Right atrium auricular region (tissue), 2 donors: ENCODE measurements at regions not wholly inside any gene's neighbourhood (a gene's known extent, or its start where the extent isn't known, plus 50 kb on each side); places are given as distances from the start of the nearest gene placed in this dataset.

ENCODE experiments used
- DNase-seq: peaks from one replicate; pipeline ENCODE4 v3.0.0-alpha.2; 2019; ENCODE audit warnings: low spot score
- H3K27ac ChIP-seq, 2 donors: fragments of 200-600 bp; sonication (generic); 1 replicate in 1 of 2; 2 replicates in 1 of 2; pipeline ENCODE4 v1.5.1; 2016 to 2019
- H3K27me3 ChIP-seq, 2 donors: fragments of 200-600 bp; sonication (generic); one replicate each; pipeline versions ENCODE4 v1.5.1 to v1.6.0; 2017 to 2019
- H3K36me3 ChIP-seq: fragments of 200-600 bp; sonication (generic); one replicate; pipeline ENCODE4 v1.5.1; 2016
- H3K4me1 ChIP-seq, 2 donors: fragments of 200-600 bp; sonication (generic); one replicate each; pipeline versions ENCODE4 v1.5.1 to v1.6.0; 2017 to 2019
- H3K4me3 ChIP-seq, 2 donors: fragments of 200-600 bp; sonication (generic); 1 replicate in 1 of 2; 2 replicates in 1 of 2; pipeline ENCODE4 v1.5.1; 2017 to 2019; ENCODE audit warnings: mild to moderate bottlenecking in 1 of 2, moderate library complexity in 1 of 2
- H3K9me3 ChIP-seq, 2 donors: fragments of 200-600 bp; sonication (generic); one replicate each; pipeline ENCODE4 v1.5.1; 2019
- CTCF ChIP-seq, 2 donors: fragments of 200-600 bp; sonication (generic); IDR thresholded peaks; one replicate each; pipeline ENCODE4 v1.5.1; 2019; ENCODE audit warnings: antibody characterized with exemption in 2 of 2

DNA sequence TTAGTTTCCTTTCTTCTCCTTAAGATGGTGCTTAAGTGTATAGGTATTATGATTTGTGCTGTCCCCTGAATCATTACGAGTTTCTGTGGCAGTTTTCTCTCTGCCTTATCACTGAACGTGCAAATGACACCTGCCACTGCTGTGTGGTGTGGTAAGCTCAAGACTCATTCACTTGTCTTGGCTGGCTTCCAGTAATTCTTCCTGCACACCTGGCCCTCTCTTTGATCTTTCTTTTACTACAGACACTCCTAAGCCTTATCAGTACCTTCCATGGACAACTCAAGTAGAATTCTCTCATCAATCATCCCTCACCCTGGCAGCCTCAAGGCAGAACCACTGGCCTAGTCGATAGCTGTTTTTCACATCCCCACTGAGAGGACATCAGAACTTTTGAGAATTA is 82.6 kb upstream of the ADAMTS19 start:
- Histone ChIP-seq H3K36me3 (no peaks in the 10 kb centered on the region), H3K27ac (no peak overlapping the region), H3K4me1 (no peaks in the 10 kb centered on the region), H3K27me3 (no peaks in the 10 kb centered on the region), H3K9me3 (no peaks in the 10 kb centered on the region), H3K4me3 (no peak overlapping the region)
- no peak for DNase-seq
- TF ChIP-seq CTCF (IDR thresholded peaks at IDR 0.05) = no peak

DNA sequence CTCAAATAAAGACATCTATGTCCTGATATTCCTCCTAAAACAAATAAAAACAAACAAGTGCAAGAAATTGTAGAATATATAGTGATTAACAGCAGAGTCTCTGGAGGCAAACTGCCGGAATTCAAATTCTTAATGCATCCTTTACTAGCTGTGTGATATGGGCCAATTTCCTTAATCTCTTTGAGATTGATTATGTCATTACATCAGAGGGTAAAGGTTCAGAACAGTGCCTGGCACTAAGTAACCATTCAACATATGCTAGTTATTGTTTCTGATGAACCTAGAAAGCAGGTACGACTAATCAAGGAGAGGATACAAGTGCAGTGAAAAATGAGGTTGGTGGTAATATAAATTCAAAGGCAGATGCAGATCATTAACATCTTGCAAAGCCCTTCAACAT is 81.1 kb upstream of the ADAMTS19 start:
- Histone ChIP-seq H3K27ac (no peak overlapping the region), H3K4me3 (no peak overlapping the region), H3K36me3 (no peaks in the 10 kb centered on the region), H3K4me1 (no peaks in the 10 kb centered on the region), H3K27me3 (no peaks in the 10 kb centered on the region), H3K9me3 (no peaks in the 10 kb centered on the region)
- no peak for TF ChIP-seq CTCF (IDR thresholded peaks at IDR 0.05)
- DNase-seq = no peak

DNA sequence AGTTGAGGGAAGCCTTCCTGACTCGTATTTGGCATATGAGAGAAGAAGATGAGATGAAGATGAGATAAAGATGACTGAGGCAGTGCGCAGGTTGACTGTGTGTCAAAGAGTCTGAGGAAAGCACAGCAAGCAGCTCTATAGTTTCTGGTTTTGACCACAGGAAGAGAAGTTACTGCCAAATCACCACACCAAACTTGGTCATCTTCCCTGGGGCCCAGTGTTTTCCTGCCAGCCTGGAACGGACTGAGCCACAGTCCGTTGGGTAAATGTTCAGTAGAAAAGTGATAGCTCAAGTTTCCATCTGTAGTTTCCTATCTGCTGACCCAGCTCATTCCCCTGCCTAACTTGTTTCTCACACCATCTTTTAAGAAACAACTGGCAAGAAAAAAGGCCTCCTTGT is 80.7 kb upstream of the ADAMTS19 start:
- no peak for DNase-seq
- H3K4me3 ChIP-seq = no peak overlapping the region
- no peaks in the 10 kb centered on the region for H3K27me3 ChIP-seq
- no peaks in the 10 kb centered on the region for H3K9me3 ChIP-seq
- H3K4me1 ChIP-seq = no peaks in the 10 kb centered on the region
- H3K36me3 ChIP-seq = no peaks in the 10 kb centered on the region
- no peak overlapping the region for H3K27ac ChIP-seq
- no peak for TF ChIP-seq CTCF (IDR thresholded peaks at IDR 0.05)

DNA sequence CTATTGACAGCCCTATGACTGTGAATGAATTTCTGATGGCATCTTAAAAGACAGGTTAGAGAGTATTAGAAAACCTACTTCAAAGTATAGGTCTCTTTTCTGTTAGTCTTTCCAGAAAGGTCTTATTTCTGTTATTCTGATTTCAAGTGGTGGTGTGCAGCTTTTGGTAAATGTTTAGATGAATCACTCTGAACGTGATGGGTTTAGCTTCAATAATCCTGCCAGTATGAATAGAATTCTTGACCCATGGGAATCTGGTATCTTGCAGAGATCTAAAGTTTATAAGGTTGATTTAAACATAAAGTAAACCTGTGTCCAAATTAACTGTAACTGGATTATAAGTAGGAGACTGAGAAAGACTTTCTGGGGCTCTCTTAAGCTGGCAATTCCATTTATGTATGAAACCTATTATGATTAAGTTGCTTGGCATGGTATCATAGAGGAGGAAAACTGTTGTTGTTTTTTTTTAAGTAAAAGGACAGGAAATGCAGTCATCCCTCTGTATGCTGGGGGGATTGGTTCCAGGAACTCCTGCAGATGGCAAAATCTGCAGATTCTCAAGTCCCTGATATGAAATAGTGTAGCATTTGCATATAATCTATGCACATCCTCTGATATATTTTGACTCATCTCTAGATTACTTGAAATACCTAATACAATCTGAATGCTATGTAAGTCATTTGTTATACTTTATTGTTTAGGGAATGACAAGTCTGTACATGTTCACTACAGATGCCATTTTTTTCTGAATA is 77.0 kb upstream of the ADAMTS19 start:
- Histone ChIP-seq H3K27ac (no peak overlapping the region), H3K9me3 (no peaks in the 10 kb centered on the region), H3K4me3 (no peak overlapping the region), H3K36me3 (no peaks in the 10 kb centered on the region), H3K4me1 (no peaks in the 10 kb centered on the region), H3K27me3 (no peaks in the 10 kb centered on the region)
- no peak for TF ChIP-seq CTCF (IDR thresholded peaks at IDR 0.05)
- DNase-seq = no peak

- no peak overlapping the region for H3K4me3 ChIP-seq
- no peak for TF ChIP-seq CTCF (IDR thresholded peaks at IDR 0.05)
- no peak overlapping the region for H3K27ac ChIP-seq
- H3K27me3 ChIP-seq = no peaks in the 10 kb centered on the region
- no peaks in the 10 kb centered on the region for H3K4me1 ChIP-seq
- H3K9me3 ChIP-seq = no peaks in the 10 kb centered on the region
- H3K36me3 ChIP-seq = no peaks in the 10 kb centered on the region
- no peak for DNase-seq
Measured at GRCh38 chr5:129384193-129384592, 75.9 kb upstream of the ADAMTS19 start.

GRCh38 chr5:129384736-129385135 is 75.4 kb upstream of the ADAMTS19 start:
- no peaks in the 10 kb centered on the region for H3K36me3 ChIP-seq
- H3K27me3 ChIP-seq = no peaks in the 10 kb centered on the region
- no peak for DNase-seq
- H3K4me1 ChIP-seq = no peaks in the 10 kb centered on the region
- no peak overlapping the region for H3K4me3 ChIP-seq
- TF ChIP-seq CTCF (IDR thresholded peaks at IDR 0.05) = no peak
- H3K9me3 ChIP-seq = no peaks in the 10 kb centered on the region
- H3K27ac ChIP-seq = no peak overlapping the region
